GM10266 (cell line): ENCODE measurements at regions not wholly inside any gene's neighbourhood (a gene's known extent, or its start where the extent isn't known, plus 50 kb on each side); places are given as distances from the start of the nearest gene placed in this dataset.

Source experiments
- DNase-seq: peaks from one replicate; pipeline ENCODE4 v3.0.0; 2012; ENCODE audit errors: extremely low spot score
- TF ChIP-seq, protein P1 (sequence below): IDR thresholded peaks from 2 replicates; pipeline ENCODE4 v1.5.1; 2012; ENCODE audit warnings: mild to moderate bottlenecking, low read depth; ENCODE audit not compliant: control insufficient read depth, insufficient read depth; ENCODE audit errors: missing control alignments

DNA sequence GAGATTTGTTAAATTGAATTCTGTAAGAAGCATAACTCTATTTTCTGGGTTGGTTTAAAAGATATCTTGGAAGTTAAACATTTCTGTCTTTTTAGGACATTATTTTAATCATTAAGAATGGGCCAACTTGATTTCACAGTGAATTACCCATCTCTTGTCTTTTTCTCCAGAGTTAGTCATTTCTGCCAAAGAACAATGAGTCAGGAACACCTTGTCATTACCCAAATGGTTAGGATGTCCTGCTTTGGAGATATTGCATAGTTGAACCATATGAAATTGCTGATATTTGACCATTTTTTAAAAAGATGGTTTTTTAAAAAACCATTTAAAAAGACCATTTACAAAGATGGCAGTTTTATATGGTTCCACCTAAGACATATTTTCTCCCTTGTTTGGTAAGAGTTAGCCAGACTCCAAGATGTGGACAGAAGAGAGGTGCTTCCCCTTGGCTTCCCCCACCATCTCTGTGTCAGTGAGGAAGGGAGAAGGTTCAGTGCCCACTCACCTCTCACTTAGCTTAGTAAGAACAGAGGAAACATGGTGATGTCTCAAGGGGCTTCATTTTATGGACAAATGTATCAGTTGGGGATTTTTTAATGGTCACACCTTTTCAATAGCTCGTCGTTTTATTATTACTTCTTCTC lies 103.0 kb downstream of the PCSK1 start:
- no peak for DNase-seq
- TF ChIP-seq, protein P1, sequence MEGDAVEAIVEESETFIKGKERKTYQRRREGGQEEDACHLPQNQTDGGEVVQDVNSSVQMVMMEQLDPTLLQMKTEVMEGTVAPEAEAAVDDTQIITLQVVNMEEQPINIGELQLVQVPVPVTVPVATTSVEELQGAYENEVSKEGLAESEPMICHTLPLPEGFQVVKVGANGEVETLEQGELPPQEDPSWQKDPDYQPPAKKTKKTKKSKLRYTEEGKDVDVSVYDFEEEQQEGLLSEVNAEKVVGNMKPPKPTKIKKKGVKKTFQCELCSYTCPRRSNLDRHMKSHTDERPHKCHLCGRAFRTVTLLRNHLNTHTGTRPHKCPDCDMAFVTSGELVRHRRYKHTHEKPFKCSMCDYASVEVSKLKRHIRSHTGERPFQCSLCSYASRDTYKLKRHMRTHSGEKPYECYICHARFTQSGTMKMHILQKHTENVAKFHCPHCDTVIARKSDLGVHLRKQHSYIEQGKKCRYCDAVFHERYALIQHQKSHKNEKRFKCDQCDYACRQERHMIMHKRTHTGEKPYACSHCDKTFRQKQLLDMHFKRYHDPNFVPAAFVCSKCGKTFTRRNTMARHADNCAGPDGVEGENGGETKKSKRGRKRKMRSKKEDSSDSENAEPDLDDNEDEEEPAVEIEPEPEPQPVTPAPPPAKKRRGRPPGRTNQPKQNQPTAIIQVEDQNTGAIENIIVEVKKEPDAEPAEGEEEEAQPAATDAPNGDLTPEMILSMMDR, result no peak

DNA sequence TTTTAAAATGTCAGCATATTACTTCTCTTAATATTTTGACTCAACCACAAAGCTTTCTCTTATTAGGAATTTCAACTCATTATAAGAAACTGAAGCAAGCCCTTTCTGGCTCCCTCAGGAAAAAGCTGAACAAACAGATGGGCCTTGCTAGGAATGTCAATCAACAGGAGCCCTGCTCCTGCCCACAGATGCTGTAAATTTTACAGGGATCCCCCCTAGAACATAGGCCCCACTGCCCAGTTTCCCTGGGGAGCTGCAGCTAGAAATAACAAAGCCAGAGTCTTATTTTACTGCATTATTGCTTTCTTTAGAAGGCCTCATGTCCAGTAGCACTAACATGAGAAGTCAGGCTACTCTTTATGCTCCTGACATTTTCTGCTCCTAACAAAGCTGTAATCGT lies 103.8 kb downstream of the PCSK1 start:
- no peak for DNase-seq
- TF ChIP-seq, protein P1, result no peak

- DNase-seq, result no peak
- TF ChIP-seq, protein P1, result no peak
Measured at GRCh38 chr5:96327722-96328121, 105.3 kb downstream of the PCSK1 start.

DNA sequence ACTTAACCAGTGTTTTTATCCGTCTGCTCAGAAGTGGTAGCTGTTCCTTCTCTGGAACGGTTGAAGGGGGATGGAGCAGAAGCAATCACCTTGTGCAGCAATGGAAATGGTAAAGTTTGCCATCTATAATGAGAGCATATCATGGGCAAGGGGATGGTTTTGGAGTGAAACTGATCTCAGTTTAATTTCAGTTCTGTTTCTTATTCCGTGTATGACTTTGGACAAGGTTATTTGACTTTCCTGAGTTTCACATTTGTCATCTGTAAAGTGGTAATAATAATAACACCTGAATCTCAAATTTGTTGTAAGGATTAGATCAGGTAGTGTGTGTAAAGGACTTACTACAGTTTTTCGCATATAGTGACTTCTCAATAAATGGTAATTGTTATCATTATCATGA lies 106.1 kb downstream of the PCSK1 start:
- TF ChIP-seq, protein P1, result no peak
- DNase-seq, result no peak

DNA sequence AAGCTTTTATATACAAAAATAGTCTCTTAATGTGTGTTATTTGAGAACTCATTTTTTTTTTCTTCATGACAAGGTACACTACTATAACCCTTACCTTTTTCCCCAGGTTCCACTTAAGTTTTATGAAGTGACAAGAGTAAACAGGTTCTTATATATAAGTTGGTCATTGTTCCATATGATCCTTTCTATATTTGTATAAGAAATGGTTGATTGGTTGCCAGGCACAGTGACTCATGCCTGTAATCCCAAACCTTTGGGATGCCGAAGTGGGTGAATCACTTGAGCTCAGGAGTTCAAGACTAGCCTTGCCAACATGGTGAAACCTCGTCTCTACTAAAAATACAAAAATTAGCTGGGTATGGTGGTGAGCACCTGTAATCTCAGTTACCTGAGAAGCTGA lies 108.3 kb downstream of the PCSK1 start:
- no peak for DNase-seq
- TF ChIP-seq, protein P1, result no peak

DNA sequence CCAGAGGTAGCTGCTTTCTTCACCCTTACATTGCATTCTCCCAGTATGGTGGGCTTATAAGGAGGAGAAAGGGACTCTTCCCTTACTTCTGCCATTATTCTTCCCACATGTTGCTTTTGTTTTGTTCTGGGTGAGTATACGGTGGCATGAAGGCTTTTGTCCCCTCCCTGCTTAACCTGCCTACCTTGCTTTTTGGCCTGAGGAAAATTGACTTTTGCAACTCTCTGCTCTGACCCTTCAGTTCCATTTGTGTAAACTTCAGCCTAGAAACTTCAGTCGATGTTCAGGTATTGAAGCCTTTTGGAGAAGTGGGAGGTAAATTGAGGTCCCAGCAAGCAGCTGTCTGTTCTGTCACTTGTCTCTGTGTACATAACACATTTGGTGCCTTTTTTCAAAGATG lies 110.2 kb downstream of the PCSK1 start:
- TF ChIP-seq, protein P1, result no peak
- DNase-seq, result no peak

DNA sequence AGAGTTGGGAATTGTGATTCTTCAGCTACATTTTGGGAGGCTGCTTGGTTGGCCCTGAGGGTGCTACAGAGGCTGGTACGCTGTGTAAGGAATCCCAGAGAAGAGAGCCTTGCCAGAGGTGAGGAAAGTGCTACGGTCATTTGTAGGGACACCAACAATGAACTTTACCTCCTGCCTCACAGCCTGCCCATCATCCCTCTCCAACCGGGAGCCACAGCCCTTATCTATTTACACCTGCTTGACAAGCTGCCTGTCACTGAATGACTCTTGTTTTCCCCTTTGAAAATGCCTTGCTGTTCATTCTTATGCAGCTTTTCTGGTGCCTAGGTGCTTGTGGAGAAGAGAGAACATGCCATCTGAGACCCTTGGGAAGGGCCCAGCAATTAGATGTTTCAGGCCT lies 110.8 kb downstream of the PCSK1 start:
- no peak for DNase-seq
- TF ChIP-seq, protein P1, result no peak
